Neural cell (in vitro differentiated cells): ENCODE measurements at regions not wholly inside any gene's neighbourhood (a gene's known extent, or its start where the extent isn't known, plus 50 kb on each side); places are given as distances from the start of the nearest gene placed in this dataset.

ENCODE experiments used
- H2AFZ ChIP-seq: fragments of 200-600, 300-800 bp; sonication (generic), shearing (Covaris generic); 2 replicates; pipeline ENCODE4 v1.6.0; 2014; ENCODE audit warnings: low read depth, mild to moderate bottlenecking, antibody characterized with exemption, low read length, moderate library complexity
- H3F3A ChIP-seq: fragments of 200-600 bp; shearing (Covaris generic); 2 replicates; pipeline ENCODE4 v1.6.1; 2016; ENCODE audit warnings: mild to moderate bottlenecking, moderate library complexity, mixed read lengths, antibody characterized with exemption, low read length; ENCODE audit not compliant: insufficient read depth, poor library complexity, severe bottlenecking
- H3K27ac ChIP-seq: fragments of 200-600, 300-800 bp; sonication (generic), shearing (Covaris generic); 2 replicates; pipeline ENCODE4 v1.5.1; 2014; ENCODE audit warnings: mild to moderate bottlenecking, low read length, moderate library complexity
- H3K27me3 ChIP-seq: fragments of 300-800, 200-600 bp; sonication (generic), shearing (Covaris generic); 2 replicates; pipeline ENCODE4 v1.6.0; 2014; ENCODE audit warnings: mild to moderate bottlenecking, low read depth, low read length, moderate library complexity; ENCODE audit not compliant: insufficient read depth
- H3K36me3 ChIP-seq: fragments of 300-800, 200-600 bp; sonication (generic), shearing (Covaris generic); 2 replicates; pipeline ENCODE4 v1.5.1; 2014; ENCODE audit warnings: mild to moderate bottlenecking, antibody characterized with exemption, low read length, moderate library complexity; ENCODE audit not compliant: insufficient read depth
- H3K4me2 ChIP-seq: fragments of 300-800, 200-600 bp; sonication (generic), shearing (Covaris generic); 2 replicates; pipeline ENCODE4 v1.6.0; 2014; ENCODE audit warnings: mild to moderate bottlenecking, low read length
- H3K4me3 ChIP-seq: fragments of 300-800, 200-600 bp; sonication (generic), shearing (Covaris generic); 2 replicates; pipeline ENCODE4 v1.5.1; 2014; ENCODE audit warnings: mild to moderate bottlenecking, low read length, moderate library complexity
- H3K79me2 ChIP-seq: fragments of 200-600 bp; shearing (Covaris generic); replicated peaks from 2 replicates; pipeline ENCODE4 v1.6.0; 2014; ENCODE audit warnings: mild to moderate bottlenecking, low read length, moderate library complexity; ENCODE audit not compliant: insufficient read depth
- H3K9ac ChIP-seq: fragments of 300-800, 200-600 bp; sonication (generic), shearing (Covaris generic); 2 replicates; pipeline ENCODE4 v1.6.1; 2016; ENCODE audit warnings: mild to moderate bottlenecking, low read length, mixed read lengths
- H3K9me2 ChIP-seq: fragments of 200-600 bp; shearing (Covaris generic); 2 replicates; pipeline ENCODE4 v1.6.1; 2016; ENCODE audit warnings: mild to moderate bottlenecking, low read length, mixed read lengths; ENCODE audit not compliant: insufficient read depth
- H3K9me3 ChIP-seq: fragments of 200-600, 300-800 bp; sonication (generic), shearing (Covaris generic); 2 replicates; pipeline ENCODE4 v1.6.1; 2016; ENCODE audit warnings: mild to moderate bottlenecking, mixed run types, low read length, moderate library complexity, mixed read lengths
- H4K20me1 ChIP-seq: fragments of 200-600 bp; shearing (Covaris generic); 2 replicates; pipeline ENCODE4 v1.6.1; 2016; ENCODE audit warnings: mild to moderate bottlenecking, mixed run types; ENCODE audit not compliant: insufficient read depth
- EP300 ChIP-seq: fragments of 450-650 bp; conservative IDR thresholded peaks from 2 replicates; pipeline ENCODE4 v1.6.1; 2014; ENCODE audit warnings: antibody characterized with exemption, mild to moderate bottlenecking, moderate library complexity; ENCODE audit not compliant: poor library complexity, severe bottlenecking
- EZH2 ChIP-seq: fragments of 200-600, 300-800 bp; shearing (Covaris generic), sonication (generic); IDR thresholded peaks from 2 replicates; pipeline ENCODE4 v1.6.1; 2014; ENCODE audit warnings: antibody characterized with exemption, low read length, borderline replicate concordance, mild to moderate bottlenecking; ENCODE audit not compliant: insufficient read depth, poor library complexity, severe bottlenecking
- MXI1 ChIP-seq: fragments of 450-650 bp; conservative IDR thresholded peaks from 2 replicates; pipeline ENCODE4 v1.6.1; 2014; ENCODE audit warnings: antibody characterized with exemption, mild to moderate bottlenecking; ENCODE audit not compliant: poor library complexity, severe bottlenecking
- POLR2AphosphoS5 ChIP-seq: IDR thresholded peaks from 2 replicates; pipeline ENCODE4 v1.6.1; 2012
- RAD21 ChIP-seq: fragments of 450-650 bp; conservative IDR thresholded peaks from 2 replicates; pipeline ENCODE4 v1.6.1; 2014; ENCODE audit warnings: antibody characterized with exemption, mild to moderate bottlenecking, moderate library complexity
- SMC3 ChIP-seq: fragments of 450-650 bp; conservative IDR thresholded peaks from 2 replicates; pipeline ENCODE4 v1.6.1; 2014; ENCODE audit warnings: antibody characterized with exemption, mild to moderate bottlenecking, moderate library complexity; ENCODE audit not compliant: poor library complexity
- TAF1 ChIP-seq: IDR thresholded peaks from 2 replicates; pipeline ENCODE4 v1.6.1; 2012; ENCODE audit warnings: low read depth
- TF ChIP-seq, protein P1 (sequence below): IDR thresholded peaks from 2 replicates; pipeline ENCODE4 v1.6.1; 2012; ENCODE audit warnings: borderline replicate concordance
- TF ChIP-seq, protein P2 (sequence below): fragments of 450-650 bp; IDR thresholded peaks from 2 replicates; pipeline ENCODE4 v1.5.1; 2014; ENCODE audit warnings: antibody characterized with exemption, mild to moderate bottlenecking, moderate library complexity; ENCODE audit not compliant: poor library complexity, severe bottlenecking

DNA sequence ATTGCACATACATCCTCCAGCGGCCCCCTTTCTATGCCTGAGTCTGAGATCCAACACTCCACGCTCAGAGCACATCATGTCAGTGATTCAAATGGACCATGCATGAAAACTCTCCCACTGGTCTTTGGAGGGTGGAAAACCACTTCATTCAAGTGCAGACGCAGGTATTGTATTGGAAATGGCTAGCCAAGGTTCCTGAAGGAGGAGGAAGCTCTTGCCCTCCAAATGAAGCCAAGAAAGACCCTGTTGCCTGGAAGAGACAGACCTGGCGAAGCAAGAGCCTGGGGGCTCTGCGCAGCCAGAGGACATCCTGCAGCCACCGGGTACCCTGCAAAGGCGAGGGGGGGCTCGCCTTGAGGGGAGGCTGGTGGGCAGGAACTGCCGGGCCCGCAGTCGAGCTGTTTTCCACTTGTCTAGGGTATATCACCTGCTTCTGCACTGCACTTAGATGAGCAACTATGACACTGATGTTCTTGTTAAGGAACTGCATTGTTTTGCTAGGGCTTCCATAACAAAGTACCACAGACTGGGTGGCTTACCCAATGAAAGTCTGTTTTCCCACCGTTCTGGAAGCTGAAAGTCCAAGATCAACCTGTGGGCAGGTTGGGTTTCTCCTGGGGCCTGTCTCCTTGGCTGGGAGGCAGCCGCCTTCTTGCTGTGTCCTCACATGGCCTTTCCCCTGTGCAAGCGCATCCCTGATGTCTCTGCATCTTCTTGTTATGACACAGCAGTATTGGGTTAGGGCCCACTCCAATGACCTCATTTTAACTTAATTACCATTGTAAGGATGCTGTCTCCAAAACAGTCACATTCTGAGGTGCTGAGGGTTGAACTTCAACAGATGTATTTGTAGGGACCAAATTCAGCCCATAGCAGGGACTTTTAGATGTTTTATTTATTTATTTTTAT lies 233.4 kb downstream of the ARHGAP12 start:
- Histone ChIP-seq H3K27ac (no peak overlapping the region), H2AFZ (no peak overlapping the region), H3K4me2 (no peak overlapping the region)

DNA sequence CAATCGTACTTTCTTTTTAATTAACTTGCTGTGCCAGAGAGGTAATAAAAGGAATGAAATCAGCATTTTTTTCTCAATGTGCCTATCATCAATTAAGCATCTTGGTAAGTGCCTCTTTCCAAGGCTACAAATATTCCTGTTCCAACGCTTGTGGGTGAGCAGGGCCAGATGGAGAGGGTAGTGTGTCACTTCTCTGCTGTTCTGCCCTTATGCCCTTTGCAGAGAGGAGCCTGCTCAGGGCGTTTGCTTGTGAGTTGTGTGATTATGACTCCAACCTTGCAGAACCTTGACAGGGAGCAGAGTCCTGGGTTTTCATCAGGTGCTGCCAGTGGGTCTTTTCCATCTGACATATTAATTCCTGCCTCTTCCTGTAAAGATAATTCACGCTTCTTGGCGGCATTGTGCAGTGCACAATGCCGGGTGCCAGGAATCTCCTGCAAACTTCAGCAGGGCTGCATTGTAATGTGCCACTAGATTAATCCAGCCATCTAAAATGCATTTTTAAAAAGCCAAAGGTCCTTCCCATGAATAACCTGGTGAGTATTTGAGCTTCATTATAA lies 234.4 kb downstream of the ARHGAP12 start:
- no peaks in the 10 kb centered on the region for H3K27me3 ChIP-seq
- H3K9me3 ChIP-seq = no peaks in the 10 kb centered on the region
- no peaks in the 10 kb centered on the region for H4K20me1 ChIP-seq
- no peaks in the 10 kb centered on the region for H3K9me2 ChIP-seq
- no peak overlapping the region for H2AFZ ChIP-seq
- H3K27ac ChIP-seq = no peak overlapping the region
- H3K4me2 ChIP-seq = no peak overlapping the region
- H3F3A ChIP-seq = no peaks in the 10 kb centered on the region
- TF ChIP-seq MXI1 (no peak), SMC3 (no peak), RAD21 (no peak), TAF1 (no peak), EZH2 (no peak), EP300 (no peak), POLR2AphosphoS5 (no peak)
- TF ChIP-seq, protein P1, sequence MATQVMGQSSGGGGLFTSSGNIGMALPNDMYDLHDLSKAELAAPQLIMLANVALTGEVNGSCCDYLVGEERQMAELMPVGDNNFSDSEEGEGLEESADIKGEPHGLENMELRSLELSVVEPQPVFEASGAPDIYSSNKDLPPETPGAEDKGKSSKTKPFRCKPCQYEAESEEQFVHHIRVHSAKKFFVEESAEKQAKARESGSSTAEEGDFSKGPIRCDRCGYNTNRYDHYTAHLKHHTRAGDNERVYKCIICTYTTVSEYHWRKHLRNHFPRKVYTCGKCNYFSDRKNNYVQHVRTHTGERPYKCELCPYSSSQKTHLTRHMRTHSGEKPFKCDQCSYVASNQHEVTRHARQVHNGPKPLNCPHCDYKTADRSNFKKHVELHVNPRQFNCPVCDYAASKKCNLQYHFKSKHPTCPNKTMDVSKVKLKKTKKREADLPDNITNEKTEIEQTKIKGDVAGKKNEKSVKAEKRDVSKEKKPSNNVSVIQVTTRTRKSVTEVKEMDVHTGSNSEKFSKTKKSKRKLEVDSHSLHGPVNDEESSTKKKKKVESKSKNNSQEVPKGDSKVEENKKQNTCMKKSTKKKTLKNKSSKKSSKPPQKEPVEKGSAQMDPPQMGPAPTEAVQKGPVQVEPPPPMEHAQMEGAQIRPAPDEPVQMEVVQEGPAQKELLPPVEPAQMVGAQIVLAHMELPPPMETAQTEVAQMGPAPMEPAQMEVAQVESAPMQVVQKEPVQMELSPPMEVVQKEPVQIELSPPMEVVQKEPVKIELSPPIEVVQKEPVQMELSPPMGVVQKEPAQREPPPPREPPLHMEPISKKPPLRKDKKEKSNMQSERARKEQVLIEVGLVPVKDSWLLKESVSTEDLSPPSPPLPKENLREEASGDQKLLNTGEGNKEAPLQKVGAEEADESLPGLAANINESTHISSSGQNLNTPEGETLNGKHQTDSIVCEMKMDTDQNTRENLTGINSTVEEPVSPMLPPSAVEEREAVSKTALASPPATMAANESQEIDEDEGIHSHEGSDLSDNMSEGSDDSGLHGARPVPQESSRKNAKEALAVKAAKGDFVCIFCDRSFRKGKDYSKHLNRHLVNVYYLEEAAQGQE = no peak
- TF ChIP-seq, protein P2, sequence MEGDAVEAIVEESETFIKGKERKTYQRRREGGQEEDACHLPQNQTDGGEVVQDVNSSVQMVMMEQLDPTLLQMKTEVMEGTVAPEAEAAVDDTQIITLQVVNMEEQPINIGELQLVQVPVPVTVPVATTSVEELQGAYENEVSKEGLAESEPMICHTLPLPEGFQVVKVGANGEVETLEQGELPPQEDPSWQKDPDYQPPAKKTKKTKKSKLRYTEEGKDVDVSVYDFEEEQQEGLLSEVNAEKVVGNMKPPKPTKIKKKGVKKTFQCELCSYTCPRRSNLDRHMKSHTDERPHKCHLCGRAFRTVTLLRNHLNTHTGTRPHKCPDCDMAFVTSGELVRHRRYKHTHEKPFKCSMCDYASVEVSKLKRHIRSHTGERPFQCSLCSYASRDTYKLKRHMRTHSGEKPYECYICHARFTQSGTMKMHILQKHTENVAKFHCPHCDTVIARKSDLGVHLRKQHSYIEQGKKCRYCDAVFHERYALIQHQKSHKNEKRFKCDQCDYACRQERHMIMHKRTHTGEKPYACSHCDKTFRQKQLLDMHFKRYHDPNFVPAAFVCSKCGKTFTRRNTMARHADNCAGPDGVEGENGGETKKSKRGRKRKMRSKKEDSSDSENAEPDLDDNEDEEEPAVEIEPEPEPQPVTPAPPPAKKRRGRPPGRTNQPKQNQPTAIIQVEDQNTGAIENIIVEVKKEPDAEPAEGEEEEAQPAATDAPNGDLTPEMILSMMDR = no peak
- no peaks in the 10 kb centered on the region for H3K36me3 ChIP-seq
- H3K79me2 ChIP-seq = no peaks in the 10 kb centered on the region
- H3K9ac ChIP-seq = no peak overlapping the region
- no peak overlapping the region for H3K4me3 ChIP-seq

More for the DNA sequence above, 233.4 kb downstream of the ARHGAP12 start:
- no peaks in the 10 kb centered on the region for H3K9me2 ChIP-seq
- no peaks in the 10 kb centered on the region for H3K9me3 ChIP-seq
- no peak for TF ChIP-seq POLR2AphosphoS5
- no peak for TF ChIP-seq RAD21
- TF ChIP-seq SMC3 = no peak
- TF ChIP-seq, protein P1 = no peak
- no peak for TF ChIP-seq MXI1
- no peak for TF ChIP-seq EP300
- no peak for TF ChIP-seq TAF1
- TF ChIP-seq EZH2 = no peak
- H4K20me1 ChIP-seq = no peaks in the 10 kb centered on the region
- no peaks in the 10 kb centered on the region for H3K27me3 ChIP-seq
- no peak overlapping the region for H3K9ac ChIP-seq
- H3K79me2 ChIP-seq = no peaks in the 10 kb centered on the region
- H3F3A ChIP-seq = no peaks in the 10 kb centered on the region
- H3K36me3 ChIP-seq = no peaks in the 10 kb centered on the region
- no peak overlapping the region for H3K4me3 ChIP-seq
